PFSK-1 (cell line): ENCODE measurements at regions not wholly inside any gene's neighbourhood (a gene's known extent, or its start where the extent isn't known, plus 50 kb on each side); places are given as distances from the start of the nearest gene placed in this dataset.

Source experiments
- FOXP2 ChIP-seq: optimal IDR thresholded peaks from 2 replicates; pipeline ENCODE3; 2011; ENCODE audit warnings: borderline replicate concordance, control low read depth, inconsistent platforms; ENCODE audit not compliant: insufficient read depth; ENCODE audit errors: extremely low read length, extremely low read depth
- POLR2AphosphoS5 ChIP-seq: IDR thresholded peaks from 2 replicates; pipeline ENCODE4 v1.6.1; 2012; ENCODE audit warnings: low read depth, mild to moderate bottlenecking, control low read depth, low read length, moderate library complexity
- REST ChIP-seq, 2 experiments: IDR thresholded peaks; 2 replicates each; pipeline versions ENCODE4 v1.6.1 to v1.8.0; 2011 to 2012; ENCODE audit warnings: low read depth in 2 of 2, low read length in 2 of 2, control low read depth in 1 of 2, inconsistent platforms in 1 of 2, mild to moderate bottlenecking in 1 of 2, moderate library complexity in 1 of 2; ENCODE audit not compliant: insufficient read depth in 1 of 2
- SIN3A ChIP-seq: IDR thresholded peaks from 2 replicates; pipeline ENCODE4 v1.6.1; 2012; ENCODE audit warnings: mild to moderate bottlenecking, low read length, moderate library complexity, borderline replicate concordance; ENCODE audit not compliant: insufficient read depth
- TAF1 ChIP-seq: IDR thresholded peaks from 2 replicates; pipeline ENCODE4 v1.6.1; 2012; ENCODE audit warnings: low read length, control low read depth, borderline replicate concordance; ENCODE audit not compliant: insufficient read depth

GRCh38 chr11:39220069-39220468, 2239.4 kb downstream of the LRRC4C start:
- TF ChIP-seq SIN3A: no peak

GRCh38 chr11:39209981-39210380, 2249.5 kb downstream of the LRRC4C start:
- TF ChIP-seq FOXP2: no peak
- no peak for TF ChIP-seq TAF1
- TF ChIP-seq REST (IDR thresholded peaks at IDR 0.05; ENCODE audit: insufficient read depth in 1 of 2, low read depth in 2 of 2, low read length in 2 of 2): no peak
- TF ChIP-seq SIN3A: no peak
- TF ChIP-seq POLR2AphosphoS5: no peak

GRCh38 chr11:39205236-39205995, 2254.0 kb downstream of the LRRC4C start:
- TF ChIP-seq SIN3A (no peak), REST (IDR thresholded peaks at IDR 0.05; ENCODE audit: insufficient read depth in 1 of 2, low read depth in 2 of 2, low read length in 2 of 2) (no peak), TAF1 (no peak), POLR2AphosphoS5 (no peak), FOXP2 (no peak)

GRCh38 chr11:39192671-39193070, 2266.8 kb downstream of the LRRC4C start:
- TF ChIP-seq FOXP2 (no peak), REST (IDR thresholded peaks at IDR 0.05; ENCODE audit: insufficient read depth in 1 of 2, low read depth in 2 of 2, low read length in 2 of 2) (no peak), TAF1 (no peak), POLR2AphosphoS5 (no peak), SIN3A (no peak)

- TF ChIP-seq FOXP2: no peak
- TF ChIP-seq POLR2AphosphoS5: no peak
- TF ChIP-seq REST (IDR thresholded peaks at IDR 0.05; ENCODE audit: insufficient read depth in 1 of 2, low read depth in 2 of 2, low read length in 2 of 2): no peak
- TF ChIP-seq SIN3A: no peak
Observed at GRCh38 chr11:39190751-39191150, 2268.7 kb downstream of the LRRC4C start.
